ENCODE measurements at regions not wholly inside any gene's neighbourhood (a gene's known extent, or its start where the extent isn't known, plus 50 kb on each side); places are given as distances from the start of the nearest gene placed in this dataset.

GRCh38 chr13:105817498-105817897 is 718.0 kb downstream of the EFNB2 start:
- Histone ChIP-seq H3K9me3 (no peaks in the 10 kb centered on the region), H3K4me3 (no peak overlapping the region), H3K27me3 (no peaks in the 10 kb centered on the region), H3K27ac (no peak overlapping the region), H3K36me3 (no peaks in the 10 kb centered on the region), H3K4me1 (no peaks in the 10 kb centered on the region)
- TF ChIP-seq POLR2A (IDR thresholded peaks at IDR 0.05) (no peak), CTCF (IDR thresholded peaks at IDR 0.05) (no peak), POLR2AphosphoS5 (IDR thresholded peaks at IDR 0.05) (no peak), EP300 (IDR thresholded peaks at IDR 0.05) (no peak)
- WGBS, 2 donors = 68 to 80% methylated on average over 4 of the region's 4 CpGs
- intact Hi-C loops (cut with DNase I) = no loop called here
- no peak for DNase-seq

- 26 to 61% methylated on average over 4 of the region's 4 CpGs for WGBS, 2 donors
These were observed 718.5 kb downstream of the EFNB2 start for GRCh38 chr13:105816994-105817393.

GRCh38 chr13:105814902-105815250 is 720.6 kb downstream of the EFNB2 start:
- no peak overlapping the region for H3K27ac ChIP-seq
- DNase-seq = no peak
- H3K9me3 ChIP-seq = no peaks in the 10 kb centered on the region
- TF ChIP-seq POLR2A (IDR thresholded peaks at IDR 0.05) = no peak
- TF ChIP-seq EP300 (IDR thresholded peaks at IDR 0.05) = no peak
- no peak for TF ChIP-seq CTCF (IDR thresholded peaks at IDR 0.05)
- no peak for TF ChIP-seq POLR2AphosphoS5 (IDR thresholded peaks at IDR 0.05)
- 64 to 66% methylated on average over 4 of the region's 4 CpGs for WGBS, 2 donors
- no peaks in the 10 kb centered on the region for H3K36me3 ChIP-seq
- intact Hi-C loops (cut with DNase I) = no loop called here
- H3K27me3 ChIP-seq = no peaks in the 10 kb centered on the region
- no peaks in the 10 kb centered on the region for H3K4me1 ChIP-seq
- H3K4me3 ChIP-seq = no peak overlapping the region

More at GRCh38 chr13:105816994-105817393, 718.5 kb downstream of the EFNB2 start:
- no peaks in the 10 kb centered on the region for H3K27me3 ChIP-seq
- H3K36me3 ChIP-seq = no peaks in the 10 kb centered on the region
- no peaks in the 10 kb centered on the region for H3K9me3 ChIP-seq
- intact Hi-C loops (cut with DNase I) = no loop called here
- H3K27ac ChIP-seq = no peak overlapping the region
- H3K4me1 ChIP-seq = no peaks in the 10 kb centered on the region
- no peak for DNase-seq
- no peak overlapping the region for H3K4me3 ChIP-seq
- no peak for TF ChIP-seq POLR2AphosphoS5 (IDR thresholded peaks at IDR 0.05)
- no peak for TF ChIP-seq CTCF (IDR thresholded peaks at IDR 0.05)
- no peak for TF ChIP-seq EP300 (IDR thresholded peaks at IDR 0.05)
- TF ChIP-seq POLR2A (IDR thresholded peaks at IDR 0.05) = no peak

GRCh38 chr13:105814219-105814901 is 721.1 kb downstream of the EFNB2 start:
- WGBS, 2 donors = 65 to 75% methylated on average over 5 of the region's 5 CpGs
- Histone ChIP-seq H3K27ac (no peak overlapping the region), H3K36me3 (no peaks in the 10 kb centered on the region), H3K27me3 (no peaks in the 10 kb centered on the region), H3K4me3 (no peak overlapping the region), H3K4me1 (no peaks in the 10 kb centered on the region), H3K9me3 (no peaks in the 10 kb centered on the region)
- TF ChIP-seq POLR2A (IDR thresholded peaks at IDR 0.05) = no peak
- no peak for TF ChIP-seq CTCF (IDR thresholded peaks at IDR 0.05)
- TF ChIP-seq POLR2AphosphoS5 (IDR thresholded peaks at IDR 0.05) = no peak
- TF ChIP-seq EP300 (IDR thresholded peaks at IDR 0.05) = no peak
- DNase-seq = no peak
- intact Hi-C loops (cut with DNase I) = no loop called here

- H3K4me1 ChIP-seq = peaks cover 0 to 7% (median 2%) of the 10 kb centered on the region in 4 donors
- no peaks in the 10 kb centered on the region for H3K9me3 ChIP-seq
- no peaks in the 10 kb centered on the region for H3K27me3 ChIP-seq
- H3K36me3 ChIP-seq = no peaks in the 10 kb centered on the region
- DNase-seq = no peak
- intact Hi-C loops (cut with DNase I) = no loop called here
- no peak overlapping the region for H3K4me3 ChIP-seq
- H3K27ac ChIP-seq = no peak overlapping the region
- TF ChIP-seq CTCF (IDR thresholded peaks at IDR 0.05) = no peak
- no peak for TF ChIP-seq EP300 (IDR thresholded peaks at IDR 0.05)
- TF ChIP-seq POLR2AphosphoS5 (IDR thresholded peaks at IDR 0.05) = no peak
- TF ChIP-seq POLR2A (IDR thresholded peaks at IDR 0.05) = no peak
- WGBS, 2 donors = 78 to 83% methylated on average over 3 of the region's 3 CpGs
These were observed 728.9 kb downstream of the EFNB2 start for GRCh38 chr13:105806628-105806920.
